ENCODE measurements at regions not wholly inside any gene's neighbourhood (a gene's known extent, or its start where the extent isn't known, plus 50 kb on each side); places are given as distances from the start of the nearest gene placed in this dataset.

GRCh38 chr21:22444990-22445389 is 1446.8 kb downstream of the NCAM2 start:
- no peak for DNase-seq

- DNase-seq = no peak
Measured at GRCh38 chr21:22450507-22450906, 1452.3 kb downstream of the NCAM2 start.

DNA sequence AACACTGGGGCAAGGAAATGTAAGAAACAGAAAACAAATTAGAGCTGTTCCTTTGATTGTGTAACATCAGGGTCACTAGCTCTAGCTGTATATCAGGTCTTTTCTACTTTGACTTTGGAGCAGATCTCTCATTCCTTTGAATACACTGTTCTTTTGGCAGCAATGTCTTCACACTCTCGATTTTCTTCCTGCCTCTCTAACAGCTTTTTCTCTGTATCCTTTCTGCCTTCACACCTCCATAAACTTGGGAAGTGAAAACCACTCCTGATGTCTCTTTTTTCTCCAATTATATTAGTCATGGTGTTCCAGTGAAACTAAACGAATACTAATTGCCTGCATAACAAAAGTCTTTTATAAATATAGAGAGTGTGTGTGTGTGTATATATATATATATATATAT is 1458.0 kb downstream of the NCAM2 start:
- no peak for DNase-seq

DNA sequence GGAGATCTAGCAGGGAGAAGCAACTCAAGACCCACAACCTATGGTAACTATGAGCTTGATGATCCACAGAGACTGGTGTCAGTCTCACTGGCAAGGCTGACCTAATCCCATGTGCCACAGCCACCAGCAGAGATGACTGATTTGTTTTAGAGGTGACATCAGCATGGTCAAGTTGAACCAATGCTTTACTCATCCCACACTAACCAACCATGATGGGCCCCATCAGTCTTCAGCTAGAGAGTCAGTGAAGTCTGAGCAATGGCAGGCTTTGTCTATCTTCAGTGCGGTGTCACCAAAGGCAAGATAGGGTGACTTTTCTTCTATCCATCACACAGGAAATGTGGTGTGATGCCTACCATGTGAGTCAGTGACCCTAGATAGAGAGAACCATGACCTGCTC is 1470.7 kb downstream of the NCAM2 start:
- DNase-seq = no peak

GRCh38 chr21:22474403-22474802 is 1476.2 kb downstream of the NCAM2 start:
- no peak for DNase-seq

GRCh38 chr21:22476214-22476613 is 1478.0 kb downstream of the NCAM2 start:
- no peak for DNase-seq

DNA sequence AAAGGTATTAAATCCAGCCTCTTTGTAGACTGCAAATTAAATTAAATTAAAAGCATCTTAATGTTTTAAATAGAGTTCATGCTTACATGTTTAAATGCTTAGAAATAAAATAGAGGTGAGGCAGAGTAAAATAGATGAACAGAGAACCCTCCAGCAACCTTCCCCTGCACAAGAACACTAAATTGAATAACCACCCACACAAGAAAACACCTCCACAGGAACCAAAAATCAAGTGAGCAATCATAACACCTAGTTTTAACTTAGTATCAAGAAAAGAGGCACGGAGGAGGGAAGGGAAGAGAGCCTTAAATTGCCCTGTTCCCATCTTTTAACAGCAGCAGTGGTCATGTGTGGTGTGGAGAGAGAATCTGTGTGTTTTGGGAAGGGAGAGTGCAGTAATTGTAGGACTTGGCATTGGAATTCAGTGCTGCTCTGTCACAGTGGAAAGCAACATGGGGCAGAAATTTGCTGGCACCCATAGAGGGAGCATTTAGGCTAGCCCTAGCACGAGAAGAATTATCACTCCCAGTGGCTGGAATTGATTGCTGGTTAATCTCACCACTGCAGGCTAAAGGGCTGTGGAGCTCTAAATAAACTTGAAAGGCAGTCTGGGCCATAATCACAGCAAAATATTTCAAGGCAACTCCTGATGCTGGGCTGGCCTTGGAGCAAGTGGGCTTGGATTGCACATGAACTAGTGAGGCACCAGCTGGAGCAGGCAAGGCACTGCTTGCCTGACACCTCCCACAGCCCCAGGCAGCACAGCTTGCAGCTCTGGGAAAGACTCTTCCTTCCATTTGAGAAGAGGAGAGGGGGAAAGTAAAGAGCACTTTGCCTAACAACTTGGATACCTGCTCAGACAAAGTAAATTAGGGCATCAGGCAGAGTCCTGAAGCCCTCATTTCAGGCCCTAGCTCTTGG is 1478.8 kb downstream of the NCAM2 start:
- no peak for DNase-seq

GRCh38 chr21:22490049-22490448 is 1491.8 kb downstream of the NCAM2 start:
- no peak for DNase-seq

DNA sequence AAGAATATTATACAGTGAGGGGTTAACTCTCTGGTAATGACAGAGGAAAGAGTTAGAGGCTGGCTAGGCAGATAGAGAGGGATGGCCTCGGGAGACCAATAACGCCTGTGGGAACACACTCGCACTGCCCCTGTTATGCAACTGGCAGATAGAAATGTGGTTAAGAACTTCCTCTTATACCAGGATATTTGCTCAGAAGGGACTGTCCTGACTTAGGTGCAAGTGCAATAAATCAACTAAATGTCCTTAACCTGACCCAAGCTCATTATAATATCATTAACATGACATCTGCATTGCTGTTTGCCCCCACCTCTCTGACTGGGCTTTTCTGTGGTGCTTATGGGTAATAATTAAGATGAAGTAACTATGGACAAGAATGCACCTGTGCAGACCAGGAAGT is 1518.0 kb downstream of the NCAM2 start:
- DNase-seq = no peak

DNA sequence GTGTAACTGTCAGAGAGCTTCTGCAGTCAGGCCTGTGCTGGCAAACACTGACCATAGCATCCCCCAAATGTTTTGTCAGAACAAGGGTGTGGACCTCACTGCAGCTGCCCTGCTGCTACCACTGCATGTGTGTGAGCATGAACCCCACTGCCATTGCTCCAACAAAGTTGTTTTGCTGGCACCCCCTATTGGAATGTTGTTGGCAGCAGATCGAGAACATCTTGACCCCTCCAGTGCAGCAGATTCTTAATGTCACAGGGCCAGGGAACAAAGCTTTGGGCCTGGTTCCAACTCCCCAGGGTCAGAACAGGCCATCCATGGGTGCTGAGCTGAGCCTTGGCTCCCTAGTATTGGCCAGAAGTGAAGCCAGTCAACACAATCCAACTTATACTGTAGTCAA is 1537.4 kb downstream of the NCAM2 start:
- no peak for DNase-seq

- DNase-seq = no peak
Measured at GRCh38 chr21:22536509-22536908, 1538.3 kb downstream of the NCAM2 start.

GRCh38 chr21:22544747-22545146 is 1546.5 kb downstream of the NCAM2 start:
- no peak for DNase-seq

GRCh38 chr21:22552390-22552789 is 1554.2 kb downstream of the NCAM2 start:
- DNase-seq = no peak

DNA sequence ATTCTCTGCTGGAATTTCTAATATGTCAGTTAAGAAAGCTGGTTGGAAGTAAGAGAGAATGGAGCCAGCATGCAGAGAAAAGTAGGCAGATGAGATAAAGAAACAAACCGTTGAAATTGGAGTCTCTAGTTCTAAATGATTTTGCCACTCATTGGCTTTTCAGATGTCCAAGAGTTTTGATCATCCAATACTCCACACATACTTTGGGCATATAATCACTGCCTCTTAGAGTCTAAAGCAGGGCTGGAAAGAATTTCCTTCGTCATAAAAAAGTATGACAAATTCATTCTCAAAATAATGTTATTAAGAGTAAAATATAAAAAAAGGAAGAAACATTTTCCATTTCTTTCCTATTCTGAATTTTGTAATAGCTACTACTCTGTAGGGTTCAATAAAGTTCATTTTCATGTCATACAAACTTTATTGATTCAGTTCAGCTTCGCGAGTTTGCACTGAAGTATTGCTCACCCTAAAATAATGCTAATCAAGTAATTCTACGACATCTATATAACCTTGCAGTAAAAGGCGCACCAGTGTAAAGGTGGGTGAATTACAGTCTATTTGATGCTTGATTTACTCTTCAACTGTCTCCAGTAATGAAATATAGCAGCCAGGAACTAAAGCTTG is 1556.6 kb downstream of the NCAM2 start:
- no peak for DNase-seq

DNA sequence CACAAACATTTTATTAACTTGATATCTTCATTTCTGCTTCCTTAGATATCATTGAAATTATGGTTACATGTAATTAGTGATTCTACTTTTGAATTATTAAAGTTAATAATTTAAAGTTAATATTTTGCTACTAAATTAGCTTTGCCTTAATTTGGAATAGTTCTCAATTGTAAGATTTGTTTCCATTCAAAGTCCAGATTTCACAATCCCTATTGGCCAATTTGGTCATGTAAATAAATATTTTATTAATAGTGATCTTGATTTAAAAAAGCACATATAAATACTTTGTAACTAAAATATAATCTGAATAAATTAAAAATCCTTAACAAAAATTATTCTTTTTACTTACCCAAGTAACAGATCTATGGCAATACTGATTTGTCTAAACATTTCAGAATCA is 1558.6 kb downstream of the NCAM2 start:
- no peak for DNase-seq

GRCh38 chr21:22561946-22562345 is 1563.7 kb downstream of the NCAM2 start:
- DNase-seq = no peak

DNA sequence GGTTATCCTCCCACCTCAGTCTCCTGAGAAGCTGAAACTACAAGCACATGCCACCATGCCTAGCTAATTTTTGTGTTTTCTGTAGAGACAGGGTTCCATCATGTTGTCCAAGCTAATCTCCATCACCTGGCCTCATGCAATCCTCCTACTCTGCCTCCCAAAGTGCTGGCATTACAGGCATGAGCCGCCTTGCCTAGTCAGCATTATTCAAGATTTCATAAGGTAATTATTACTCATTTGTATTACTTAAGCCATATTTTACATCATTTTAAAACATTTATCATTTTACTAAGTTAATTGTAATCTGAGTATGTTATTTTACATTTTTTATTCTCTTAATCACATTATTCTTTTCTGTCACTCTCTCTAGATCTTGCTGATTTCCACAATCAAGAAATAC is 1575.6 kb downstream of the NCAM2 start:
- no peak for DNase-seq

- no peak for DNase-seq
Measured at GRCh38 chr21:22575165-22575584, 1577.0 kb downstream of the NCAM2 start.

GRCh38 chr21:22579741-22580140 is 1581.5 kb downstream of the NCAM2 start:
- no peak for DNase-seq

GRCh38 chr21:22582026-22582425 is 1583.8 kb downstream of the NCAM2 start:
- no peak for DNase-seq

DNA sequence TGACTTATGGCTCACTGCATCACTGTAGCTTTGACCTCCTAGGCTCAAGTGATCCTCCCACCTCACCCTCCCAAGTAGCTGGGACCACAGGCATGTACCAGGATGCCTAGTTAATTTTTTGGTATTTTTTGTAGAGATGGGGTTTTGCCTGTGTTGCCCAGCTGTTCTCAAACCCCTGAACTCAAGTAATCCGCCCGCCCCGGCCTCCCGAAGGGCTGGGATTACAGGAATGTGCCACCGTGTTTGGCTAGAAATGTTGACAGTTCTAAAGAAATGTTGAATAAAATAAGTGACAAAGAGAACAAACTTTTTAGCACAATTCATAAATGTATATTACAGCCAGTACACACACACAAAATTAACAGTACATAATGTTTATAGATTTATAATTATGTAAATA is 1586.1 kb downstream of the NCAM2 start:
- no peak for DNase-seq

DNA sequence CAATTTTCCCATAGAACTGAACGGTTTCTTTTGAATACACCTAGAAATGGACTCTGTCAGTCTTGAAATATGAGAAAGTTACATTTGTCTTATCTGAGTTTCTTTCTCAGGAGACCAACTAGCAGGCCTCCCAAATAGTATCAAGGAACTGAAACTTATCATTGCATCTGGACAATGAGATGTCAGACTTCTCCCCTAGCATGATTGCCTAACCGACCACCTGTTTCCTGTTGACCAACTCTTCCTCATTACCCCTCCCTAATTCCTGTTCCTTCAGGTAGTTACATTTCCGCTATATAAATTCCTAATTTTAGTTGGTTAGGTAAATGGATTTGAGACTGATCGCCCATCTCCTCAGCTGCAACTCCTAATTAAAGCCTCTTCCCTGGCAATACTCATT is 1587.3 kb downstream of the NCAM2 start:
- DNase-seq = no peak

- DNase-seq = no peak
Measured at GRCh38 chr21:22597660-22598255, 1599.5 kb downstream of the NCAM2 start.

DNA sequence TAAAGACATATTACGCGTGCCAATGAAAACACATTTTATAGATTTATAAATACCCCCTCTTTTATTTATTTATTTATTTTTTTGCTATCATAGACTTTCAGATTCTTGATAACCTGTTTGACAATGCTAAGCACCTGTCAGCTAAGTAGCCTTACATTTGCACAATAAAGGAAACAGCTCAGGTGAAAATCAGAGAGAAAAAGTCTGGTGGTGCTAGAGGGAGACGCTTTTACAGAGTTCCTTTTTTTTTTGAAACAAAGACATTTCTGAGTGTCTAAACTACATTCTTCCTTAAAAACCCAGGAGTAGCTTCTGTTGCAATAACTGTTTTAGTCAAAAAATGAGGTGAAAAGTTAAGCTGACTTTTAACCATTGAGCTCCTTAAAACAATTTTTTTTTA is 1611.6 kb downstream of the NCAM2 start:
- DNase-seq = no peak
